Activated CD4-positive, alpha-beta T cell treated with anti-CD3 and anti-CD28 coated beads, Interleukin-2, Interleukin-4, amounts not matched to agents 100 ng/mL and 50 ng/mL, durations not matched to agents 16 hours and 8 hours (primary cell): ENCODE measurements at regions not wholly inside any gene's neighbourhood (a gene's known extent, or its start where the extent isn't known, plus 50 kb on each side); places are given as distances from the start of the nearest gene placed in this dataset.
"Not testable (repeated sequence)": the region's sequence is repeated elsewhere in the genome, so short reads cannot be mapped to it uniquely, and the experiment has no call there.

Experiments used
- DNase-seq: peaks from one replicate; pipeline ENCODE4 v3.0.0-alpha.2; 2020; ENCODE audit warnings: low spot score

- no peak for DNase-seq
These were observed 283.8 kb downstream of the CXCL12 start for GRCh38 chr10:44101082-44101481.

GRCh38 chr10:44099511-44099910 lies 285.4 kb downstream of the CXCL12 start:
- no peak for DNase-seq

- DNase-seq, result not testable (repeated sequence)
These were observed 288.7 kb downstream of the CXCL12 start for GRCh38 chr10:44096217-44096616.

- DNase-seq, result no peak
These were observed 295.2 kb downstream of the CXCL12 start for GRCh38 chr10:44089671-44090070.

GRCh38 chr10:44087403-44087802 lies 297.5 kb downstream of the CXCL12 start:
- DNase-seq, result no peak

- no peak for DNase-seq
These were observed 301.0 kb downstream of the CXCL12 start for GRCh38 chr10:44083719-44084400.

- DNase-seq, result no peak
These were observed 313.4 kb downstream of the CXCL12 start for GRCh38 chr10:44071479-44071878.

- no peak for DNase-seq
These were observed 314.6 kb downstream of the CXCL12 start for GRCh38 chr10:44070282-44070681.

GRCh38 chr10:44069573-44069972 lies 315.3 kb downstream of the CXCL12 start:
- no peak for DNase-seq

GRCh38 chr10:44068716-44069482 lies 316.0 kb downstream of the CXCL12 start:
- no peak for DNase-seq

GRCh38 chr10:44067432-44067831 lies 317.5 kb downstream of the CXCL12 start:
- DNase-seq, result no peak

- no peak for DNase-seq
These were observed 318.2 kb downstream of the CXCL12 start for GRCh38 chr10:44066527-44067255.

- no peak for DNase-seq
These were observed 318.9 kb downstream of the CXCL12 start for GRCh38 chr10:44065788-44066526.

- DNase-seq, result no peak
These were observed 319.7 kb downstream of the CXCL12 start for GRCh38 chr10:44064987-44065787.

GRCh38 chr10:44064317-44064716 lies 320.6 kb downstream of the CXCL12 start:
- no peak for DNase-seq

- no peak for DNase-seq
These were observed 321.2 kb downstream of the CXCL12 start for GRCh38 chr10:44063686-44064085.

- DNase-seq, result no peak
These were observed 324.2 kb downstream of the CXCL12 start for GRCh38 chr10:44060719-44061118.

- no peak for DNase-seq
These were observed 324.7 kb downstream of the CXCL12 start for GRCh38 chr10:44060221-44060620.

GRCh38 chr10:44058259-44058658 lies 326.6 kb downstream of the CXCL12 start:
- no peak for DNase-seq

GRCh38 chr10:44056967-44057805 lies 327.7 kb downstream of the CXCL12 start:
- DNase-seq, result no peak
